ENCODE measurements at regions not wholly inside any gene's neighbourhood (a gene's known extent, or its start where the extent isn't known, plus 50 kb on each side); places are given as distances from the start of the nearest gene placed in this dataset.

DNA sequence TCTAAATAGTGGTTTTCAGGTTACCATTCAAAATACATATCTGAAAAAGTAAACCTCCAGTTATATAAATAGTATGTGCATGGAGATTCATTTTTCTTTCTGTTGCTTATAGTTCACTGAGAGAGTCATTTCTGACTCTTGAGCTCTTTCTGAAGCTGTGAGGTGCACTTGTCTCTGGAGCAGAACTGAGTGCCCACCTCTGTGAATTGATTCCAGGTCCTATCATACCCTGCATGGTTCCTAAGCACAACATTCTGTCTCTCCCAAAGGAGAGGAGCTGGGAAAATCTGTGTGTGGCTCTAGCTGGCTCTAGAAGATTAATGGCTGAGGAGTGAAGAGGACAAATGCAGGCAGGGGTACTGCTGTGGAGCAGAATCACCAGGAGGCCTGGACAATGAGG lies 161.6 kb upstream of the HCCS start:
- Histone ChIP-seq H3K79me1 (replicated peaks; ENCODE audit: low read length, poor library complexity, severe bottlenecking) (no peaks in the 10 kb centered on the region), H3K4me3 (ENCODE audit: insufficient read depth in 1 of 2, low read depth in 1 of 2, low read length in 2 of 2) (no peak overlapping the region), H3K23ac (ENCODE audit: low read length in 2 of 2) (no peak overlapping the region), H3K18ac (ENCODE audit: low read depth in 1 of 2, low read length in 2 of 2) (no peak overlapping the region), H4K8ac (ENCODE audit: low read length) (no peak overlapping the region), H3K9me3 (ENCODE audit: control insufficient read depth, low read length) (peaks cover 7% of the 10 kb centered on the region), H3K27me3 (ENCODE audit: control insufficient read depth in 1 of 2, insufficient read depth in 1 of 2, low read length in 2 of 2) (no peaks in the 10 kb centered on the region), H3K27ac (ENCODE audit: low read length, poor library complexity, severe bottlenecking) (no peak overlapping the region), H3K4me1 (ENCODE audit: control insufficient read depth, insufficient read depth, low read depth, low read length) (no peaks in the 10 kb centered on the region), H3K36me3 (ENCODE audit: control insufficient read depth in 1 of 2, insufficient read depth in 2 of 2, low read depth in 1 of 2, low read length in 2 of 2) (no peaks in the 10 kb centered on the region), H2AK5ac (ENCODE audit: low read length, severe bottlenecking) (no peak overlapping the region), H2BK12ac (ENCODE audit: low read length in 2 of 2) (no peak overlapping the region), H2AFZ (ENCODE audit: low read depth, low read length) (no peak overlapping the region), H4K91ac (ENCODE audit: low read length) (no peak overlapping the region), H2BK5ac (ENCODE audit: low read depth, low read length, poor library complexity, severe bottlenecking) (no peak overlapping the region), H3K4me2 (ENCODE audit: low read length, poor library complexity, severe bottlenecking) (no peak overlapping the region), H2BK15ac (ENCODE audit: low read depth, poor library complexity, severe bottlenecking) (no peak overlapping the region), H3K14ac (ENCODE audit: low read length in 2 of 2) (no peak overlapping the region), H2BK120ac (ENCODE audit: low read depth, low read length) (no peak overlapping the region), H3K9ac (ENCODE audit: low read length) (no peak overlapping the region), H3K4ac (ENCODE audit: low read depth in 1 of 2, low read length in 2 of 2) (no peak overlapping the region)
- no peak for DNase-seq

DNA sequence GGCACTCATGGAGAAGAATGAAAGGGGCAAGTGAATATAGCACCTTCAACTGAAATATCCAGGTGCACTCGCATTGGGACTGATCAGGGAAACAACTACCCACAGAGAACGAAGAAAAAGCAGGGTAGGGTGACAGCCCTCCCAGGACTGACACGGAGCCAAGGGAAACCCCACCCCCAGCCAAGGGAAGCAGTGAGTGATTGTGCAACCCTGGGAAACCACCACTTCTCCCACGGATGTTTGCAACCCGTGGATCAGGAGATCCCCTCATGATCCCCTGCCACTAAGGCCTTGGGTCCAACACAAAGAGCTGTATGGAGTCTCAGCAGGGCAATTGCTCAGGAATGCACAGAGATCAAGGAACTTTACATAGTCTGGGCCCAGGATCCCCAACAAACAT lies 158.5 kb upstream of the HCCS start:
- no peaks in the 10 kb centered on the region for H3K4me1 ChIP-seq (ENCODE audit: control insufficient read depth, insufficient read depth, low read depth, low read length)
- DNase-seq: peak; percentile 1
- H2AFZ ChIP-seq (ENCODE audit: low read depth, low read length): no peak overlapping the region
- no peaks in the 10 kb centered on the region for H3K27me3 ChIP-seq (ENCODE audit: control insufficient read depth in 1 of 2, insufficient read depth in 1 of 2, low read length in 2 of 2)
- H2BK15ac ChIP-seq (ENCODE audit: low read depth, poor library complexity, severe bottlenecking): no peak overlapping the region
- no peak overlapping the region for H2BK120ac ChIP-seq (ENCODE audit: low read depth, low read length)
- H4K8ac ChIP-seq (ENCODE audit: low read length): no peak overlapping the region
- H3K4me3 ChIP-seq (ENCODE audit: insufficient read depth in 1 of 2, low read depth in 1 of 2, low read length in 2 of 2): no peak overlapping the region
- H3K4me2 ChIP-seq (ENCODE audit: low read length, poor library complexity, severe bottlenecking): no peak overlapping the region
- no peak overlapping the region for H3K14ac ChIP-seq (ENCODE audit: low read length in 2 of 2)
- H3K23ac ChIP-seq (ENCODE audit: low read length in 2 of 2): no peak overlapping the region
- H3K18ac ChIP-seq (ENCODE audit: low read depth in 1 of 2, low read length in 2 of 2): no peak overlapping the region
- no peak overlapping the region for H2BK12ac ChIP-seq (ENCODE audit: low read length in 2 of 2)
- H3K9ac ChIP-seq (ENCODE audit: low read length): no peak overlapping the region
- H4K91ac ChIP-seq (ENCODE audit: low read length): no peak overlapping the region
- H3K4ac ChIP-seq (ENCODE audit: low read depth in 1 of 2, low read length in 2 of 2): no peak overlapping the region
- 69% methylated on average over 5 of the region's 5 CpGs for WGBS
- H3K27ac ChIP-seq (ENCODE audit: low read length, poor library complexity, severe bottlenecking): no peak overlapping the region
- peaks cover 25% of the 10 kb centered on the region for H3K9me3 ChIP-seq (ENCODE audit: control insufficient read depth, low read length)
- no peak overlapping the region for H2AK5ac ChIP-seq (ENCODE audit: low read length, severe bottlenecking)
- no peak overlapping the region for H2BK5ac ChIP-seq (ENCODE audit: low read depth, low read length, poor library complexity, severe bottlenecking)
- no peaks in the 10 kb centered on the region for H3K36me3 ChIP-seq (ENCODE audit: control insufficient read depth in 1 of 2, insufficient read depth in 2 of 2, low read depth in 1 of 2, low read length in 2 of 2)
- no peaks in the 10 kb centered on the region for H3K79me1 ChIP-seq (replicated peaks; ENCODE audit: low read length, poor library complexity, severe bottlenecking)

DNA sequence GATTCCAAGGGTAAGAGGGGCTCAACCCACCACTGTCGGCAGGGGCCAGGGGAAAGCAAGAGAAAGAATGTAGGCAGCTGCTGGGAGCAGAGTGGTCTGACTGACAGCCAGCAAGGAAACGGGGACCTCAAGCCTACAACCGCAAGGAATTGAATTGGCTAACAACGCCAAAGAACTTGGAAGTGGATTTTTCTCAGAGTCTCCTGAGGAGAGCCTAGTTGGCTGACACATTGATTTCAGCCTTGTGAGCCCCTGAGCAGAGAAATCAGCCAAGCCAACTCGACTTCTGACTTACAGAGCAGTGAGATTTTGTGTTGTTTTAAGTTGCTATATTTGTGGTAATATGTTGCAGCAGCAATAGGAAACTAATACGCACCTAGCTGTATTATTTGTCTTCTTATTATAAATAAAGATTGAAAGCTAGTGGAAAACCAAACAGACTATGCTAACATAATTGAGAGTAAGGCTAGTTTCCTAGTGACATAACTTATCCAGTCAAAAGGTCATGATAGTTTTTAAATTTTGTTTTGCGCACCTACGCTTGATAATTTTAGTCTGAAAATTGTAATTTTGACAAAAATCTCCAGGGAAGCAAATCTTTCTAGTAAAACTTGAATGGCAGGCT lies 145.8 kb upstream of the HCCS start:
- Histone ChIP-seq H4K91ac (ENCODE audit: low read length) (no peak overlapping the region), H3K14ac (ENCODE audit: low read length in 2 of 2) (no peak overlapping the region), H2BK12ac (ENCODE audit: low read length in 2 of 2) (no peak overlapping the region), H2BK120ac (ENCODE audit: low read depth, low read length) (no peak overlapping the region), H3K9ac (ENCODE audit: low read length) (no peak overlapping the region), H3K36me3 (ENCODE audit: control insufficient read depth in 1 of 2, insufficient read depth in 2 of 2, low read depth in 1 of 2, low read length in 2 of 2) (no peaks in the 10 kb centered on the region), H2BK5ac (ENCODE audit: low read depth, low read length, poor library complexity, severe bottlenecking) (no peak overlapping the region), H3K27me3 (ENCODE audit: control insufficient read depth in 1 of 2, insufficient read depth in 1 of 2, low read length in 2 of 2) (no peaks in the 10 kb centered on the region), H3K23ac (ENCODE audit: low read length in 2 of 2) (no peak overlapping the region), H3K4me1 (ENCODE audit: control insufficient read depth, insufficient read depth, low read depth, low read length) (no peaks in the 10 kb centered on the region), H3K9me3 (ENCODE audit: control insufficient read depth, low read length) (no peaks in the 10 kb centered on the region), H3K18ac (ENCODE audit: low read depth in 1 of 2, low read length in 2 of 2) (no peak overlapping the region), H3K79me1 (replicated peaks; ENCODE audit: low read length, poor library complexity, severe bottlenecking) (no peaks in the 10 kb centered on the region), H3K4ac (ENCODE audit: low read depth in 1 of 2, low read length in 2 of 2) (no peak overlapping the region), H2AK5ac (ENCODE audit: low read length, severe bottlenecking) (no peak overlapping the region), H3K27ac (ENCODE audit: low read length, poor library complexity, severe bottlenecking) (no peak overlapping the region), H3K4me2 (ENCODE audit: low read length, poor library complexity, severe bottlenecking) (no peak overlapping the region), H2BK15ac (ENCODE audit: low read depth, poor library complexity, severe bottlenecking) (no peak overlapping the region), H4K8ac (ENCODE audit: low read length) (no peak overlapping the region), H3K4me3 (ENCODE audit: insufficient read depth in 1 of 2, low read depth in 1 of 2, low read length in 2 of 2) (no peak overlapping the region), H2AFZ (ENCODE audit: low read depth, low read length) (no peak overlapping the region)
- DNase-seq: no peak
- 88% methylated on average over 4 of the region's 8 CpGs for WGBS

DNA sequence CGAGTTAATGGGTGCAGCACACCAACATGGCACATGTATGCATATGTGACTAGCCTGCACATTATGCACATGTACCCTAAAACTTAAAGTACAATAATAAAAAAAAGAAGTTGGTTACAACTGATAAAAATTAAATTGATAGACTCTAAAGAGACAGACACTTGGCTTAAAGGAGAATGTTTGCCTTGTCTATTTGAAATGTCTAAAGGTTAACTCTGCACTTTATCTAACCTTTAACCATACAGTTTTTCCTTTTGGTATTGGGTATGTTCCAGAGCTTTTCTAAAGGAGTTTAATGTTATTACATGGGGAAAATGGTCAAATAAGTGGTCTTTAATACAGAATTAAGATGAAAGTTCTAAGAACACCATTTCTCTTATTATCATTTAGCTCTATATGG lies 145.1 kb upstream of the HCCS start:
- no CpG with 5 or more reads among the region's 1 CpG for WGBS
- no peak overlapping the region for H2AK5ac ChIP-seq (ENCODE audit: low read length, severe bottlenecking)
- no peak overlapping the region for H3K14ac ChIP-seq (ENCODE audit: low read length in 2 of 2)
- no peak for DNase-seq
- no peak overlapping the region for H3K4me2 ChIP-seq (ENCODE audit: low read length, poor library complexity, severe bottlenecking)
- H3K4ac ChIP-seq (ENCODE audit: low read depth in 1 of 2, low read length in 2 of 2): no peak overlapping the region
- H3K36me3 ChIP-seq (ENCODE audit: control insufficient read depth in 1 of 2, insufficient read depth in 2 of 2, low read depth in 1 of 2, low read length in 2 of 2): no peaks in the 10 kb centered on the region
- H3K27ac ChIP-seq (ENCODE audit: low read length, poor library complexity, severe bottlenecking): no peak overlapping the region
- H3K23ac ChIP-seq (ENCODE audit: low read length in 2 of 2): no peak overlapping the region
- H4K91ac ChIP-seq (ENCODE audit: low read length): no peak overlapping the region
- H2BK15ac ChIP-seq (ENCODE audit: low read depth, poor library complexity, severe bottlenecking): no peak overlapping the region
- H3K27me3 ChIP-seq (ENCODE audit: control insufficient read depth in 1 of 2, insufficient read depth in 1 of 2, low read length in 2 of 2): no peaks in the 10 kb centered on the region
- H3K9ac ChIP-seq (ENCODE audit: low read length): no peak overlapping the region
- no peak overlapping the region for H4K8ac ChIP-seq (ENCODE audit: low read length)
- no peak overlapping the region for H3K18ac ChIP-seq (ENCODE audit: low read depth in 1 of 2, low read length in 2 of 2)
- H2BK12ac ChIP-seq (ENCODE audit: low read length in 2 of 2): no peak overlapping the region
- H3K4me1 ChIP-seq (ENCODE audit: control insufficient read depth, insufficient read depth, low read depth, low read length): no peaks in the 10 kb centered on the region
- H2AFZ ChIP-seq (ENCODE audit: low read depth, low read length): no peak overlapping the region
- H2BK120ac ChIP-seq (ENCODE audit: low read depth, low read length): no peak overlapping the region
- no peak overlapping the region for H3K4me3 ChIP-seq (ENCODE audit: insufficient read depth in 1 of 2, low read depth in 1 of 2, low read length in 2 of 2)
- H3K9me3 ChIP-seq (ENCODE audit: control insufficient read depth, low read length): no peaks in the 10 kb centered on the region
- H3K79me1 ChIP-seq (replicated peaks; ENCODE audit: low read length, poor library complexity, severe bottlenecking): no peaks in the 10 kb centered on the region
- H2BK5ac ChIP-seq (ENCODE audit: low read depth, low read length, poor library complexity, severe bottlenecking): no peak overlapping the region
